ENCODE measurements at regions not wholly inside any gene's neighbourhood (a gene's known extent, or its start where the extent isn't known, plus 50 kb on each side); places are given as distances from the start of the nearest gene placed in this dataset.

- TF ChIP-seq FOXK2 (IDR thresholded peaks at IDR 0.05) (no peak), SP1 (IDR thresholded peaks at IDR 0.05) (no peak), FOXA1 (IDR thresholded peaks at IDR 0.05) (no peak), ZNF384 (IDR thresholded peaks at IDR 0.05) (no peak), NFRKB (IDR thresholded peaks at IDR 0.05) (no peak), SUZ12 (IDR thresholded peaks at IDR 0.05) (no peak), L3MBTL2 (conservative IDR thresholded peaks at IDR 0.05) (no peak), BHLHE40 (IDR thresholded peaks at IDR 0.05; ENCODE audit: borderline replicate concordance) (no peak)
These were observed 230.2 kb upstream of the IRX2 start for GRCh38 chr5:2981652-2982051.

Data from HEK293T (cell line).